ENCODE measurements at regions not wholly inside any gene's neighbourhood (a gene's known extent, or its start where the extent isn't known, plus 50 kb on each side); places are given as distances from the start of the nearest gene placed in this dataset.

DNA sequence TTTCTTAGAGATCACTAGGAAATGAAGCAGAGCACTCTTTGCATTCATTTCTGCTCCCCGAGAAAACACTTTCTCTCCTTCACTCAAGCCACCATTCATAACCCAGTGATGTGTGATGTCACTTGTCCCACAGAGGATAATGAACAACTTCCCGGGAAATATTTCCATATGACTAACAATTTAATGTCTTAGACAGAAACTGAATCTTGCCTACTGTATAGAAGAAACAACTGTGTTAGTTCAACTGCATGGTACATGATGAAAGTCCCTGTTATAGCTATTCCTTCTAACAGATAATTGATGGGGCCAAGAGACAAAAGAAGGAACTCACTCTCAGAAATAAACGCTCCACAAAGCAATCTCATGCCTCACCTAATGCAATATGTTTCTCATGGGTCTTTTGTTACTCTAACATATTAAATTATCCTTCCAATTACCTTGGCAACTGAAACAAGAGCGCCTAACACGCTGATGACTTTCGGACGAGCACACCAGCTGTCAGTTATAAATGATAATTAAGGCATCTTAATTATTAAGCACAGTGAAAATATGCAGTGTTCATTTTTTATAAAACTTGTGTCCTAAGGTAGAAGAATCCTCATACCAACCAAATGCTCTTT lies 113.7 kb upstream of the TLR3 start (continued):
- TF ChIP-seq KDM1A (IDR thresholded peaks at IDR 0.05; ENCODE audit: borderline replicate concordance, low read length) (no peak), TEAD4 (IDR thresholded peaks at IDR 0.05; ENCODE audit: low read depth, low read length) (no peak), CBX8 (IDR thresholded peaks at IDR 0.05; ENCODE audit: borderline replicate concordance, low read depth, low read length) (no peak), TBP (IDR thresholded peaks at IDR 0.05; ENCODE audit: low read depth, low read length) (no peak)

Measured in H1 (cell line).